LoVo (cell line): ENCODE measurements at regions not wholly inside any gene's neighbourhood (a gene's known extent, or its start where the extent isn't known, plus 50 kb on each side); places are given as distances from the start of the nearest gene placed in this dataset.

Experiments used
- DNase-seq: peaks from one replicate; pipeline ENCODE4 v3.0.0-alpha.2; 2016; ENCODE audit warnings: low spot score

GRCh38 chr1:82266351-82266750 is 465.6 kb downstream of the ADGRL2 start:
- no peak for DNase-seq

DNA sequence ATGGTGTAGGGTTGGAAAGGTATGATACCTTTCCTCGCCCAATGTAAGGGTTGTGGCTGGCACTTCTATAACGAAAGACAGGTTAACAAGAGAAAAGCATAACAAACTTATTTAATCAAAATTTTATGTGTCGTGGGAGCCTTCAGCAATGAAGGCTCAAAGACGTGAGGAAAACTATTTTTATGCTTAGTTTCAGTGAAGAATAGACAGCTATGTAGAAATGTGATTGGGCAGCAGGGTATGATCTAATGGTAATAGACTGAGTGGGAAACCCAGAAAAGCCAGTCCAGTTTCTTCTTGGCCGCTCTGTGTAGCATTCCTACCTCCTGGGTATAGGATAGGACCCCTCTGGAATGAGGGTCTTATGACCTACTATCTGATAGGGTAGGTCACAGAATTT is 464.7 kb downstream of the ADGRL2 start:
- DNase-seq = no peak

DNA sequence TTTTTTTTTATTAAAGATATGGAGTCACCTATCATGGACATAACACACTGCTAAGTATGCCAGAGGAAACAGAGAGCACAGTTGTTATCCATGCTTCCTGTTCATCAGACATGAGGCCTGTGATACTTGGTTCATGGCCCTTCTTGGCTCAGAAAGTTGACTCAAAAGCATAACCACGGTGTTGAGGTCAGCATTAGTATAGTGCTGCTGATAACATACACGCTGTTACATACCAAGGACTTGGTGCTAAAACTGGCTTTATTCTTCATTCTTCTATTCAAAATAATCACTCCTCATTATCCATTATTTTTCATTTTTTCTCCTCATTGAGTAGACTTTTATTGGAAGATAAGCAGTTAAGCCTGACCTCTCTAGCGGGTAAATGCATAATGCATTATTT is 464.1 kb downstream of the ADGRL2 start:
- no peak for DNase-seq

- DNase-seq = no peak
Observed at GRCh38 chr1:82263396-82263795, 462.7 kb downstream of the ADGRL2 start.

DNA sequence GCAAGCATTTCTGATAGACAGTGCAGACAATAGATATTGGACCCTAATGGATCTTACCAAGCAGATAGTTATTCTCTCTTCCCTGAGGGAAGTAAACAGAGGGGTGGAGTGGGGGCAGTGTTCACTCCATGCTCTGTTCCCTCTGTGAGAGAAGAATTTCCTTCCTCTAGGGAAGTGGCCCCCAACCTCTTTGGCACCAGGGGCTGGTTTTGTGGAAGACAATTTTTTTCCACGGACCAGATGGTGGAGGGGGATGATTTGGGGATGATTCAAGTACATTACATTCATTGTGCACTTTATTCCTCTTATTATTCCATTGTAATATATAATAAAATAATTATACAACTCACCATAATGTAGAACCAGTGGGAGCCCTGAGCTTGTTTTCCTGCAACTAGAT is 459.9 kb downstream of the ADGRL2 start:
- DNase-seq = no peak

GRCh38 chr1:82260051-82260450 is 459.3 kb downstream of the ADGRL2 start:
- no peak for DNase-seq

GRCh38 chr1:82258887-82259286 is 458.2 kb downstream of the ADGRL2 start:
- no peak for DNase-seq

GRCh38 chr1:82246050-82246449 is 445.3 kb downstream of the ADGRL2 start:
- no peak for DNase-seq

DNA sequence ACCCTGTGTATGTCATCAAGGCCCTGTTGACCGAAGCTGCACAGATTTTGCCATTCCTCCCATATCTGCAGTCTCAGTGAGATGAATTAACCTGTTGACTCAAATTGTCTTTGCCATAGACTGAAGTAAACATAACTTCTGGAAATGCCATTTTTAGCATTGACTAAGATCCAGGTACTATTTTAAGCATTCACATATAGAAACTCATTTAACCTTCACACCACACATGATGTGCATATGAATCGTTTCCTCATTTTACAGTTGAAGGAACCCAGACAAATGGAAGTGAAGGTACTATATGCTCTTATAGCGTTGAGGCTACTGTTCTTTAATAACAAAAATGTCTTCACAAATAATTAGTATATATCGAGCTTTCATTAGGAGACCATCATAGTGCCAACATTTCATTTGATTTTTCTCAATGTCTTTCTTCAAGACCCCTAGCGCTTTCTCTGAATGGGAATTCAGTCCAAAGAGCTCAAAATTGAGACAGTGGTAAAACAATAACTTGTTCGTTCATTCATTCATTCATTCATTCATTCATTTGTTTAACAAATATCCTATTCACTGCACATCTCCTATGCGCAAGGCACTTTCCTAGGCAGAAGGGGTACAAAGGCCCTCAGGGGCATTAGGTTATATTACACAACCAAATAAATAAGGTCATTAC is 444.7 kb downstream of the ADGRL2 start:
- DNase-seq = no peak

DNA sequence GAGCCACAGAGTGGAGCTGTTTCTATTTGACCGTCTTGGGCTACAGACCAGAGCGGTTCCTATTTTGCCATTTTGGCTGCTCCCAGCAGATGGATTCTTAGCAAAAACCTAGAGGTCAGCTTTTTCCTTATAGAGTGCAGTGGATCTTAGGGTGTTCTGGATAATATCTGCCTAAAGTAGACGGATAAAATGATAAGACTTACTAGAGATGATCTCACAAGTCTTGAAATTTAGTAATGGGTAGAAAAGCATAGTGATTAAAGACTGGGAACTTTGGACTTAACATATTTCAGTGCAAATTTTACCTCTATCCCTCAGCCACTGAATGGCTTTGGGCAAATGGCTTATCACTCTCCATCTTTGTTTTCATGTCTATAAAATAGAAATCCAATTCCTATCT is 439.8 kb downstream of the ADGRL2 start:
- DNase-seq = no peak

DNA sequence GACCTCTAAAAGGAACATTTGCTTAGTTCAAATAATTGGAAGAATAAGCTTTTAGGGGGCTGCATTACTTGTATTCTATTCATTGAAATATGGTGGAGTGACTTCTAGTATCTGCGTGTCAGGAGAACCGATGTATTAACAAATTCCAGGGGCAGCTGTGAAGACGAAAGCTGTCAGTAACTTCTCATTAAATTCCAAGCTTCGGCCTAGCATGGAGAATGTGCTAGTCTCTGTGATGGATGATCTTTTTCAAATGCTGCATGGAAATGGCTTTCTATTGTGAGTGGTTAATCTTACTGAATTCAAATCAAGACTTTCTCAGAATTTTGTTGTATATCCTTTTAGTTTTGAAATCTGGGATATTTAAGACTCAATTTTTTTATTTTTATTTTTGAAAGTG is 429.9 kb downstream of the ADGRL2 start:
- no peak for DNase-seq

DNA sequence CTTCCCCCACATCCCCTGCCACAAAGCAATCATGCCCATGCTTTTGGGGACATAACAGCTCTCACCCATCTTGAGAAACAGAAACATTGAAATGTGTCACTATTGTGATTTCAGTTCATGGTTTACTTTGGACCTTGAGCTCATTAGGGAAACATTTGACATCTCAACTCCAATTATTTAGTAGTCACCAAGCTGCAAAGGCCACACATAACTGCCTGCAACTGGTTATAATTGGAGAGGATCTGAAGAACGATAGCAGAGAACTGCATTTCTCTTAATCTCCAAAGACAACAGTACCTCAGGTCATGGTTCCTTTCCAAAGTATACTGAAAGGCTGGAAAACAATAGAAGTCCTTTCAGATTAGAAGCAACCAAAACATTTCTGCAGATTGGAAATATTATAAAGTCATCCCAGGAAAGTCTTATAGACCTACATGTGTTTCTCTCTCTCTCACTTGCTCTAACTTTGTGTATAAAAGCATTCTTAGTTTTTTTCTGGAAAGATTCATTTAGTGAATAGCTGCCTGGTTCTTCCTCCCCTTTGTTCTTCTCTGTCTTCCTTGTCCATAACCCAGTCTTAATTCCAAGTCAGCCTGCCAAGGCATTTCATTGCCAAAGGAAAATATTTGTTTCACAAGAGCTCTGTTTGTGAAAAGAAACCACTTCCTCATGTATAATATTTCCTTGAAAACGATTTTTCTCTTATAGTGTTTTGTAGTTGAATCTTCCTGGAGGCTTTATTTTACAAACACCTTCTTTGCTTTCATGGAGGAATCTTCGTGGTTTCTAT is 426.8 kb downstream of the ADGRL2 start:
- no peak for DNase-seq

GRCh38 chr1:82226186-82226505 is 425.4 kb downstream of the ADGRL2 start:
- no peak for DNase-seq

GRCh38 chr1:82225421-82226185 is 424.9 kb downstream of the ADGRL2 start:
- DNase-seq = peak; percentile 27

DNA sequence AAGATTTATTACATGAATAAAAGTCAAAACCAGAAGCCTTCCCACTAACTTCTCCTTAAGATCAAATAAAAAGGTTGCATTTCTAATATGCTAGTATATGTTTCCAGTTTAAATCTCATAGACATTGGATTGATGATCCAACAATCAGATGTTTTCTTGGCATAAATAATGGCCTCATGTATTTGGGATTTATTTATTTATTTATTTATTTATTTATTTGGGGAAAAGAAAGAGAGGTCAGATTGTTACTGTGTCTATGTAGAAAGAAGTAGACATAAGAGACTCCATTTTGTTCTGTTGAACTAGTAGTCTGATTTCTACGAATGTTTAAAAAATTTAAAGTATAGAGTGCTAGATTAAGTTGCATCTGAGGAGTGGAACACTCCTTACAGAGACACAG is 422.4 kb downstream of the ADGRL2 start:
- no peak for DNase-seq

GRCh38 chr1:82221721-82222120 is 421.0 kb downstream of the ADGRL2 start:
- no peak for DNase-seq

GRCh38 chr1:82220754-82221153 is 420.0 kb downstream of the ADGRL2 start:
- no peak for DNase-seq

DNA sequence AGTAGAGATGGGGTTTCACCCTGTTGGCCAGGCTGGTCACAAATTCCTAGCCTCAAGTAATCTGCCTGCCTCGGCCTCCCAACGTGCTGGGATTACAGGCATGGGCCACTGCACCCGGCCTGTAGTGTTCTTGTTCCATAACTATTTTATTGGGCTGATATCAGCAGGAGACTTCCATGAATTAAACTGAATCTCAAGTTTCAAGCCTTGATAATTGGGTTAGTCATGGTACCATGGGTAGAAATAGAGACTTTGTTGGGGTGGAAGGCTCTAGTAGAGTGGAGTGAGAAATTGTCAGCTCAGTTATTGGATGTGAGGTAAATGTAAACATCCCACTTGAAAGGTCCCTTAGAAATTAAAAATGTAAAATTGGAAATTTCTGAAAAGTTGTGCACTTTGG is 419.1 kb downstream of the ADGRL2 start:
- no peak for DNase-seq

GRCh38 chr1:82218846-82219245 is 418.1 kb downstream of the ADGRL2 start:
- no peak for DNase-seq

- no peak for DNase-seq
Observed at GRCh38 chr1:82215853-82216175, 415.1 kb downstream of the ADGRL2 start.

- no peak for DNase-seq
Observed at GRCh38 chr1:82215056-82215852, 414.5 kb downstream of the ADGRL2 start.

- DNase-seq = no peak
Observed at GRCh38 chr1:82214606-82215005, 413.9 kb downstream of the ADGRL2 start.

DNA sequence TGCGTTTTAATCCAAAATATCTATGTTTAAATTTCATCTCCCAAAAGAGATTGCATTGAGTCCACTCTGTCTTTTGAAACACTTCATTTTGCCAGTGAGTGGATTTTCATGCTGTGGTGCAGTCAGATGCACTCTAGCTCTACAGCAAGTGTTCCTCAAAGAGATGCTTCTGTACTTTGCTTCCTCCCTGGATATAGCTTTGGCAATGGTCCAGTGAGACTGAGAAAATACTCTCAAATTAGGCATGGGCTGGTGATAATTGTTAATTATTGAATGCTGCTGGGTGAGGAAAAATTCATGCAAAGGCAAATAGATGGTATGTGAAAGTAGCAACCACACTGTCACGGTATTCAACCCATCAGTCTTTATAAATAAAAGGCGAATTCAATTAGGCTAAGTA is 396.9 kb downstream of the ADGRL2 start:
- DNase-seq = no peak
